HG03139 (cell line): ENCODE measurements at regions not wholly inside any gene's neighbourhood (a gene's known extent, or its start where the extent isn't known, plus 50 kb on each side); places are given as distances from the start of the nearest gene placed in this dataset.

Source experiments
- ATAC-seq: cut with Tn5 transposase; IDR thresholded peaks from one replicate; pipeline ENCODE4 v1.9.1; 2021; ENCODE audit not compliant: unreplicated experiment

- ATAC-seq = no peak
Observed at GRCh38 chr4:117324851-117325491, 239.6 kb upstream of the TRAM1L1 start.

- ATAC-seq = no peak
Observed at GRCh38 chr4:117326091-117326490, 240.7 kb upstream of the TRAM1L1 start.

GRCh38 chr4:117327491-117327890 lies 242.1 kb upstream of the TRAM1L1 start:
- ATAC-seq = no peak

GRCh38 chr4:117328333-117328732 lies 243.0 kb upstream of the TRAM1L1 start:
- ATAC-seq = no peak

GRCh38 chr4:117331817-117332216 lies 246.4 kb upstream of the TRAM1L1 start:
- ATAC-seq = no peak

- no peak for ATAC-seq
Observed at GRCh38 chr4:117334451-117335188, 249.2 kb upstream of the TRAM1L1 start.

GRCh38 chr4:117357437-117357836 lies 272.1 kb upstream of the TRAM1L1 start:
- ATAC-seq = no peak

- ATAC-seq = no peak
Observed at GRCh38 chr4:117357866-117358265, 272.5 kb upstream of the TRAM1L1 start.

- ATAC-seq = no peak
Observed at GRCh38 chr4:117370944-117371668, 285.7 kb upstream of the TRAM1L1 start.

- ATAC-seq = no peak
Observed at GRCh38 chr4:117375101-117375500, 289.7 kb upstream of the TRAM1L1 start.

- ATAC-seq = no peak
Observed at GRCh38 chr4:117376692-117377091, 291.3 kb upstream of the TRAM1L1 start.

- no peak for ATAC-seq
Observed at GRCh38 chr4:117378942-117379341, 293.6 kb upstream of the TRAM1L1 start.

- ATAC-seq = no peak
Observed at GRCh38 chr4:117383468-117383867, 298.1 kb upstream of the TRAM1L1 start.

GRCh38 chr4:117385526-117385925 lies 300.1 kb upstream of the TRAM1L1 start:
- no peak for ATAC-seq

- no peak for ATAC-seq
Observed at GRCh38 chr4:117387072-117387471, 301.7 kb upstream of the TRAM1L1 start.

- no peak for ATAC-seq
Observed at GRCh38 chr4:117400039-117400835, 314.9 kb upstream of the TRAM1L1 start.

- ATAC-seq = no peak
Observed at GRCh38 chr4:117412661-117413060, 327.3 kb upstream of the TRAM1L1 start.

GRCh38 chr4:117417856-117418255 lies 332.5 kb upstream of the TRAM1L1 start:
- no peak for ATAC-seq

- no peak for ATAC-seq
Observed at GRCh38 chr4:117420948-117421347, 335.6 kb upstream of the TRAM1L1 start.

- ATAC-seq = no peak
Observed at GRCh38 chr4:117421706-117422105, 336.3 kb upstream of the TRAM1L1 start.

GRCh38 chr4:117422297-117422696 lies 336.9 kb upstream of the TRAM1L1 start:
- ATAC-seq = no peak
